HL-60 (cell line): ENCODE measurements at regions not wholly inside any gene's neighbourhood (a gene's known extent, or its start where the extent isn't known, plus 50 kb on each side); places are given as distances from the start of the nearest gene placed in this dataset.

Experiments used
- CTCF ChIP-seq: IDR thresholded peaks from one replicate; pipeline ENCODE4 v1.5.1; 2011; ENCODE audit warnings: low read length, control low read depth, inconsistent platforms; ENCODE audit not compliant: insufficient read depth
- GABPA ChIP-seq: IDR thresholded peaks from 2 replicates; pipeline ENCODE4 v1.6.1; 2012; ENCODE audit warnings: low read depth
- POLR2AphosphoS5 ChIP-seq: IDR thresholded peaks from 2 replicates; pipeline ENCODE4 v1.6.1; 2012; ENCODE audit warnings: low read depth
- REST ChIP-seq: IDR thresholded peaks from 2 replicates; pipeline ENCODE4 v1.6.1; 2012; ENCODE audit warnings: low read depth; ENCODE audit not compliant: insufficient replicate concordance
- SPI1 ChIP-seq: IDR thresholded peaks from 2 replicates; pipeline ENCODE4 v1.6.1; 2012; ENCODE audit warnings: low read depth, mild to moderate bottlenecking, borderline replicate concordance

GRCh38 chr15:25554640-25555039 lies 115.8 kb upstream of the UBE3A start:
- no peak for TF ChIP-seq CTCF
- no peak for TF ChIP-seq POLR2AphosphoS5
- no peak for TF ChIP-seq REST
- TF ChIP-seq SPI1, result no peak
- TF ChIP-seq GABPA, result no peak
